H9 (cell line): ENCODE measurements at regions not wholly inside any gene's neighbourhood (a gene's known extent, or its start where the extent isn't known, plus 50 kb on each side); places are given as distances from the start of the nearest gene placed in this dataset.

ENCODE experiments used
- DNase-seq: peaks from one replicate; pipeline ENCODE4 v3.0.0-alpha.2; 2017
- H2AFZ ChIP-seq: one replicate; pipeline ENCODE4 v1.6.1; 2013; ENCODE audit warnings: mild to moderate bottlenecking, low read length, control low read depth, moderate library complexity
- H2AK5ac ChIP-seq: 2 replicates; pipeline ENCODE4 v1.6.1; 2013; ENCODE audit warnings: low read length, control low read depth, mixed read lengths; ENCODE audit not compliant: insufficient read length
- H2BK120ac ChIP-seq: one replicate; pipeline ENCODE4 v1.6.1; 2013; ENCODE audit warnings: low read depth, mild to moderate bottlenecking, low read length, control low read depth, inconsistent platforms; ENCODE audit not compliant: poor library complexity, severe bottlenecking
- H2BK12ac ChIP-seq: 2 replicates; pipeline ENCODE4 v1.6.1; 2013; ENCODE audit warnings: low read length, control low read depth, mixed read lengths, low read depth; ENCODE audit not compliant: insufficient read length
- H2BK15ac ChIP-seq: 2 replicates; pipeline ENCODE4 v1.6.1; 2013; ENCODE audit warnings: low read depth, low read length, control low read depth
- H2BK20ac ChIP-seq: one replicate; pipeline ENCODE4 v1.6.1; 2013; ENCODE audit warnings: low read depth, mild to moderate bottlenecking, low read length, control low read depth, inconsistent platforms; ENCODE audit not compliant: poor library complexity, severe bottlenecking
- H2BK5ac ChIP-seq: 2 replicates; pipeline ENCODE4 v1.6.1; 2013; ENCODE audit warnings: low read length, control low read depth, mixed read lengths; ENCODE audit not compliant: insufficient read length
- H3K14ac ChIP-seq: 2 replicates; pipeline ENCODE4 v1.6.1; 2013; ENCODE audit warnings: low read length, control low read depth; ENCODE audit not compliant: insufficient read depth
- H3K18ac ChIP-seq: 2 replicates; pipeline ENCODE4 v1.6.1; 2013; ENCODE audit warnings: low read depth, mild to moderate bottlenecking, mixed read lengths, low read length, control low read depth; ENCODE audit not compliant: insufficient read length
- H3K23ac ChIP-seq: 2 replicates; pipeline ENCODE4 v1.6.1; 2013; ENCODE audit warnings: low read length, control low read depth, mixed read lengths, low read depth; ENCODE audit not compliant: insufficient read length
- H3K23me2 ChIP-seq: 2 replicates; pipeline ENCODE4 v1.6.1; 2013; ENCODE audit warnings: low read depth, mild to moderate bottlenecking, mixed read lengths, low read length, control low read depth; ENCODE audit not compliant: insufficient read length, poor library complexity, severe bottlenecking
- H3K27ac ChIP-seq: 2 replicates; pipeline ENCODE4 v1.5.1; 2013; ENCODE audit warnings: low read length, control low read depth, mixed read lengths, low read depth; ENCODE audit not compliant: insufficient read length
- H3K27me3 ChIP-seq: 2 replicates; pipeline ENCODE4 v1.6.1; 2013; ENCODE audit warnings: low read length, control low read depth, inconsistent platforms; ENCODE audit not compliant: insufficient read depth
- H3K4ac ChIP-seq: 2 replicates; pipeline ENCODE4 v1.6.1; 2013; ENCODE audit warnings: low read depth, mild to moderate bottlenecking, control low read depth, inconsistent platforms, low read length, moderate library complexity
- H3K4me1 ChIP-seq: 2 replicates; pipeline ENCODE4 v1.6.1; 2013; ENCODE audit warnings: low read length, control low read depth, inconsistent platforms; ENCODE audit not compliant: insufficient read depth
- H3K4me2 ChIP-seq: 2 replicates; pipeline ENCODE4 v1.6.1; 2013; ENCODE audit warnings: low read length, control low read depth, mixed read lengths; ENCODE audit not compliant: insufficient read length, insufficient read depth
- H3K56ac ChIP-seq: 2 replicates; pipeline ENCODE4 v1.6.1; 2013; ENCODE audit warnings: low read depth, mild to moderate bottlenecking, mixed read lengths, low read length, control low read depth; ENCODE audit not compliant: insufficient read length
- H3K79me1 ChIP-seq: 2 replicates; pipeline ENCODE4 v1.6.1; 2013; ENCODE audit warnings: low read depth, mild to moderate bottlenecking, moderate library complexity, low read length, control low read depth, inconsistent platforms; ENCODE audit not compliant: insufficient read depth, poor library complexity, severe bottlenecking
- H3K79me2 ChIP-seq: 2 replicates; pipeline ENCODE4 v1.6.1; 2013; ENCODE audit warnings: low read length, control low read depth, inconsistent platforms; ENCODE audit not compliant: insufficient read depth
- H3K9ac ChIP-seq: 2 replicates; pipeline ENCODE4 v1.6.1; 2013; ENCODE audit warnings: low read length, control low read depth, mixed read lengths; ENCODE audit not compliant: insufficient read length; ENCODE audit errors: extremely low read depth
- H3K9me3 ChIP-seq: one replicate; pipeline ENCODE4 v1.6.1; 2013; ENCODE audit warnings: low read depth, low read length, inconsistent platforms; ENCODE audit not compliant: control insufficient read depth
- H3T11ph ChIP-seq: one replicate; pipeline ENCODE4 v1.6.1; 2013; ENCODE audit warnings: mild to moderate bottlenecking, low read length, control low read depth, inconsistent platforms
- H4K20me1 ChIP-seq: one replicate; pipeline ENCODE4 v1.6.1; 2013; ENCODE audit not compliant: control insufficient read depth, insufficient read length, insufficient read depth
- H4K5ac ChIP-seq: 2 replicates; pipeline ENCODE4 v1.6.1; 2013; ENCODE audit warnings: low read depth, mild to moderate bottlenecking, mixed read lengths, low read length, control low read depth; ENCODE audit not compliant: insufficient read length
- H4K8ac ChIP-seq: replicated peaks from 2 replicates; pipeline ENCODE4 v1.6.1; 2013; ENCODE audit warnings: low read length, control low read depth, mixed read lengths, low read depth; ENCODE audit not compliant: insufficient read length
- H4K91ac ChIP-seq: 2 replicates; pipeline ENCODE4 v1.6.1; 2013; ENCODE audit warnings: low read depth, mild to moderate bottlenecking, moderate library complexity, mixed read lengths, low read length, control low read depth; ENCODE audit not compliant: insufficient read length
- H3K27ac Mint-ChIP-seq, 3 experiments: 2 replicates in 2 of 3; 3 replicates in 1 of 3; pipeline ENCODE4 v1.8.0; 2020 to 2021; ENCODE audit warnings: mixed read lengths in 3 of 3, mild to moderate bottlenecking in 1 of 3, moderate library complexity in 1 of 3
- H3K27me3 Mint-ChIP-seq: 2 replicates; pipeline ENCODE4 v1.8.0; 2021; ENCODE audit warnings: low read depth, mild to moderate bottlenecking, moderate library complexity, mixed read lengths
- H3K36me3 Mint-ChIP-seq, 3 experiments: 2 replicates in 2 of 3; 3 replicates in 1 of 3; pipeline ENCODE4 v1.8.0; 2020 to 2021; ENCODE audit warnings: low read depth in 3 of 3, mixed read lengths in 3 of 3; ENCODE audit not compliant: insufficient read depth in 1 of 3
- H3K4me1 Mint-ChIP-seq, 2 experiments: 2 replicates each; pipeline ENCODE4 v1.8.0; 2020; ENCODE audit warnings: mixed read lengths in 2 of 2
- H3K4me3 Mint-ChIP-seq, 2 experiments: 2 replicates in 1 of 2; 3 replicates in 1 of 2; pipeline ENCODE4 v1.8.0; 2020 to 2021; ENCODE audit warnings: mild to moderate bottlenecking in 2 of 2, mixed read lengths in 2 of 2, moderate library complexity in 1 of 2
- H3K9me3 Mint-ChIP-seq, 2 experiments: 2 replicates in 1 of 2; 3 replicates in 1 of 2; pipeline ENCODE4 v1.8.0; 2020; ENCODE audit warnings: mild to moderate bottlenecking in 2 of 2, mixed read lengths in 2 of 2, moderate library complexity in 1 of 2
- WGBS: extraction: QIAGEN DNeasy Blood & Tissue Kit; methylation state at CpG from one replicate; pipeline ENCODE4 v1.1.7; 2013; ENCODE audit warnings: missing lambda C conversion rate, low lambda C conversion rate, mixed read lengths; ENCODE audit not compliant: insufficient read length; ENCODE audit errors: extremely low coverage; 5-methylcytosine and 5-hydroxymethylcytosine counted together
- TF ChIP-seq, protein P1 (sequence below): fragments of 200-600 bp; sonication (generic); conservative IDR thresholded peaks from 3 replicates; pipeline ENCODE4 v1.8.0; 2021; ENCODE audit warnings: antibody characterized with exemption, mild to moderate bottlenecking

DNA sequence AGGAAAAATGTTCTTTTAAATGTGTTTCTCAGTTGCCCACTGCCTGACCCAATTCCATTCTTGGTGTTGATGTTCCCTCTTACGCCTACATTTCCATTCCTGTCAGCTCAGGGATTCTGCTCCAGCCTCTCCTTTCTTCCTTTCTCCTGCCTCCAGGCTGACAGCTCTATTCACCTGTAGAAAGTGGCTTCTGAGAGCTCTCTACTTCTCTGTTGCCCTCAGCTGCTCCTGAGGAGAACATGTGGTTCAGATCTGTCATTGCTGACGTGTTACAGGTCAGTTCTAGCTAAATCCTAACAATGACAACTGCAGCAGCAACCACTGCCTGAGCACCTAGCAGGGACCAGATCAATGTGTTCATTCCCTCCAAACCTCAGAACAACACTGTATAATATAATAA lies 144.9 kb upstream of the PLAAT1 start:
- no peak for DNase-seq
- Mint-ChIP-seq H3K27ac (no peak overlapping the region), H3K36me3 (peaks cover 6 to 7% (median 7%) of the 10 kb centered on the region in 3 experiments; a peak in 4 of 7 replicates), H3K9me3 (peaks cover 9 to 10% of the 10 kb centered on the region in 2 experiments), H3K4me1 (no peaks in the 10 kb centered on the region), H3K27me3 (no peaks in the 10 kb centered on the region; the same call in 1 of the 2 replicates), H3K4me3 (no peak overlapping the region)
- H2BK15ac ChIP-seq: no peak overlapping the region
- H3K23me2 ChIP-seq: no peaks in the 10 kb centered on the region
- no peaks in the 10 kb centered on the region for H3K27me3 ChIP-seq
- H4K8ac ChIP-seq: no peak overlapping the region
- H3K4me2 ChIP-seq: no peak overlapping the region
- no peak overlapping the region for H3K4ac ChIP-seq
- no peak overlapping the region for H2BK5ac ChIP-seq
- no peak overlapping the region for H2AFZ ChIP-seq
- no peaks in the 10 kb centered on the region for H3K79me2 ChIP-seq
- H3K27ac ChIP-seq: no peak overlapping the region
- no peak overlapping the region for H4K91ac ChIP-seq
- H2AK5ac ChIP-seq: no peak overlapping the region
- H2BK120ac ChIP-seq: no peak overlapping the region
- no peak overlapping the region for H2BK20ac ChIP-seq
- H3K23ac ChIP-seq: no peak overlapping the region
- H4K20me1 ChIP-seq: no peaks in the 10 kb centered on the region
- no CpG with 5 or more reads among the region's 2 CpGs for WGBS
- H3K18ac ChIP-seq: no peak overlapping the region
- peaks cover 1% of the 10 kb centered on the region for H3K9me3 ChIP-seq
- H3K14ac ChIP-seq: no peak overlapping the region
- H4K5ac ChIP-seq: no peak overlapping the region
- H3K9ac ChIP-seq: no peak overlapping the region
- no peaks in the 10 kb centered on the region for H3K4me1 ChIP-seq
- no peak overlapping the region for H3T11ph ChIP-seq
- H2BK12ac ChIP-seq: no peak overlapping the region
- TF ChIP-seq, protein P1, sequence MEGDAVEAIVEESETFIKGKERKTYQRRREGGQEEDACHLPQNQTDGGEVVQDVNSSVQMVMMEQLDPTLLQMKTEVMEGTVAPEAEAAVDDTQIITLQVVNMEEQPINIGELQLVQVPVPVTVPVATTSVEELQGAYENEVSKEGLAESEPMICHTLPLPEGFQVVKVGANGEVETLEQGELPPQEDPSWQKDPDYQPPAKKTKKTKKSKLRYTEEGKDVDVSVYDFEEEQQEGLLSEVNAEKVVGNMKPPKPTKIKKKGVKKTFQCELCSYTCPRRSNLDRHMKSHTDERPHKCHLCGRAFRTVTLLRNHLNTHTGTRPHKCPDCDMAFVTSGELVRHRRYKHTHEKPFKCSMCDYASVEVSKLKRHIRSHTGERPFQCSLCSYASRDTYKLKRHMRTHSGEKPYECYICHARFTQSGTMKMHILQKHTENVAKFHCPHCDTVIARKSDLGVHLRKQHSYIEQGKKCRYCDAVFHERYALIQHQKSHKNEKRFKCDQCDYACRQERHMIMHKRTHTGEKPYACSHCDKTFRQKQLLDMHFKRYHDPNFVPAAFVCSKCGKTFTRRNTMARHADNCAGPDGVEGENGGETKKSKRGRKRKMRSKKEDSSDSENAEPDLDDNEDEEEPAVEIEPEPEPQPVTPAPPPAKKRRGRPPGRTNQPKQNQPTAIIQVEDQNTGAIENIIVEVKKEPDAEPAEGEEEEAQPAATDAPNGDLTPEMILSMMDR: no peak
- no peak overlapping the region for H3K56ac ChIP-seq
- H3K79me1 ChIP-seq: no peaks in the 10 kb centered on the region
